PC-3 (cell line): ENCODE measurements at regions not wholly inside any gene's neighbourhood (a gene's known extent, or its start where the extent isn't known, plus 50 kb on each side); places are given as distances from the start of the nearest gene placed in this dataset.

ENCODE experiments used
- ATAC-seq: fragments of 200-7000 bp; cut with Tn5 transposase; 2 replicates; pipeline ENCODE4 v1.9.1; 2020; ENCODE audit warnings: mild to moderate bottlenecking, moderate library complexity
- BruUV-seq: library from RNA; stranded (reverse); fragments of 400-500 nt; replicated peaks from 2 replicates; lab custom pipeline; 2021; lab: Mats Ljungman, UMichigan
- CTCF ChIA-PET: fragments of 300-600 bp; sonication (Branson Sonifier 250); formaldehyde crosslinking; loops from one replicate; lab custom pipeline; 2022; ENCODE audit warnings: antibody characterized with exemption; lab: Charles Lee
- POLR2A ChIA-PET: fragments of 300-600 bp; sonication (Branson Sonifier 250); formaldehyde crosslinking; loops from one replicate; lab custom pipeline; 2022; ENCODE audit warnings: antibody characterized with exemption; ENCODE audit not compliant: unreplicated experiment; lab: Charles Lee
- DNase-seq: peaks from one replicate; pipeline ENCODE4 v3.0.0-alpha.2; 2015
- H2AFZ ChIP-seq: fragments of 300-600 bp; sonication (generic); 2 replicates; pipeline ENCODE4 v1.6.0; 2016; ENCODE audit warnings: antibody characterized with exemption, low read length
- H3F3A ChIP-seq: fragments of 300-600 bp; sonication (generic); one replicate; pipeline ENCODE4 v1.6.0; 2017; ENCODE audit warnings: antibody characterized with exemption, low read length, control low read depth, mild to moderate bottlenecking; ENCODE audit not compliant: unreplicated experiment
- H3K27ac ChIP-seq: fragments of 300-600 bp; sonication (generic); 2 replicates; pipeline ENCODE4 v1.5.1; 2016; ENCODE audit warnings: mild to moderate bottlenecking, low read length
- H3K27me3 ChIP-seq: fragments of 300-600 bp; sonication (generic); 2 replicates; pipeline ENCODE4 v1.6.1; 2016; ENCODE audit warnings: low read length, mixed read lengths
- H3K36me3 ChIP-seq: fragments of 300-600 bp; sonication (generic); 2 replicates; pipeline ENCODE4 v1.6.1; 2016; ENCODE audit warnings: low read depth, mixed run types, low read length, mixed read lengths
- H3K4me1 ChIP-seq: fragments of 300-600 bp; sonication (generic); 2 replicates; pipeline ENCODE4 v1.5.1; 2016; ENCODE audit warnings: low read length; ENCODE audit not compliant: insufficient read depth
- H3K4me2 ChIP-seq: fragments of 300-600 bp; sonication (generic); 2 replicates; pipeline ENCODE4 v1.6.0; 2016; ENCODE audit warnings: low read length
- H3K4me3 ChIP-seq: fragments of 300-600 bp; sonication (generic); 2 replicates; pipeline ENCODE4 v1.5.1; 2016; ENCODE audit warnings: mild to moderate bottlenecking, low read length, mixed read lengths
- H3K79me2 ChIP-seq: fragments of 300-600 bp; sonication (generic); 2 replicates; pipeline ENCODE4 v1.6.1; 2017; ENCODE audit warnings: low read length, mixed read lengths
- H3K9ac ChIP-seq: fragments of 300-600 bp; sonication (generic); 2 replicates; pipeline ENCODE4 v1.6.0; 2016; ENCODE audit warnings: mild to moderate bottlenecking, low read length
- H3K9me2 ChIP-seq: fragments of 300-600 bp; sonication (generic); replicated peaks from 2 replicates; pipeline ENCODE4 v1.6.1; 2016; ENCODE audit warnings: mixed run types, low read length, mixed read lengths
- H3K9me3 ChIP-seq: fragments of 300-600 bp; sonication (generic); 2 replicates; pipeline ENCODE4 v1.6.1; 2016; ENCODE audit warnings: low read length, mixed read lengths
- H4K20me1 ChIP-seq: fragments of 300-600 bp; sonication (generic); 2 replicates; pipeline ENCODE4 v1.6.1; 2016; ENCODE audit warnings: low read length, mixed read lengths
- CTCF ChIP-seq: fragments of 300-600 bp; sonication (generic); conservative IDR thresholded peaks from 2 replicates; pipeline ENCODE4 v1.5.1; 2017; ENCODE audit warnings: antibody characterized with exemption, low read depth, mild to moderate bottlenecking, low read length
- EZH2 ChIP-seq: fragments of 300-600 bp; sonication (generic); IDR thresholded peaks from one replicate; pipeline ENCODE4 v1.6.1; 2017; ENCODE audit warnings: antibody characterized with exemption, mild to moderate bottlenecking, low read length; ENCODE audit not compliant: unreplicated experiment
- EZH2phosphoT487 ChIP-seq: fragments of 300-600 bp; sonication (generic); IDR thresholded peaks from 2 replicates; pipeline ENCODE4 v1.6.1; 2018; ENCODE audit warnings: mild to moderate bottlenecking, antibody characterized with exemption, low read length, borderline replicate concordance
- intact Hi-C: fragments of 100-400 bp; cut with micrococcal nuclease; formaldehyde crosslinking; loops from 2 replicates; pipeline ENCODE4 v1.9.0; 2023

DNA sequence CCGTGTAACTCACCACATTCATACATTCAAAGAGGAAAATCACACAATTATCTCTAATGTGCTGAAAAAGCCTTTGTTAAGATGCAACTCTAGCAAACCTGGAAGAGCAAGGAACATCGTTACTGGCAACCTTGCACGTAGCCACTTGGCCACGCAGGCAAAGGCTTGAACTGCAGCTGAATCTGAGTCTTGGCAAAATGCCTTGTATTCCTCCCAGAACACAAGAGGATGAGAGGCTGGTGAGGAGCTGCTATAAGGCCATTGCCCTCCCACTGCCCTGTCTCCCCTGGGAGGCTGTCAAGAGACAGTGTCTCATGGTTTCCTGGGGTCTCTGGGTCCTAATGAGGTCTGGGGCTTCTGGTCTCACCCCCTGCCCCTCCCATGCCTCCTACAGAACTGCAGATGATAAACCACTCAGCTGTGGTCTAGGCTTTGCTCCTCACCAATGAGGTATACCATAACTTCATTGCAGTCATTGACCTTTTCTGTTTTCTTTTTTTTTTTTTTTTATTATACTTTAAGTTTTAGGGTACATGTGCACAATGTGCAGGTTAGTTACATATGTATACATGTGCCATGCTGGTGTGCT, 141.4 kb downstream of the SPP2 start:
- POLR2A ChIA-PET: interaction anchor here (0.6 kb wide), 1 partner anchor 89 kb away, joined by 5 read pairs; no protein-coding TSS in a partner anchor
- CTCF ChIA-PET: no interaction called here
- H3K9me3 ChIP-seq: no peaks in the 10 kb centered on the region
- peak; percentile 43 for DNase-seq
- H4K20me1 ChIP-seq: no peaks in the 10 kb centered on the region
- no peaks in the 10 kb centered on the region for H3K9me2 ChIP-seq
- ATAC-seq: no peak
- intact Hi-C loops: no loop called here
- no peaks in the 10 kb centered on the region for H3K79me2 ChIP-seq
- no peaks in the 10 kb centered on the region for H3F3A ChIP-seq
- 0 out of 2 replicates have a peak overlapping the region, but pooled peaks have one; percentile 63 for H2AFZ ChIP-seq
- no peaks in the 10 kb centered on the region for H3K27me3 ChIP-seq
- H3K27ac ChIP-seq: no peak overlapping the region
- H3K4me3 ChIP-seq: peak overlapping the region; percentile 2; the same call in 1 of the 2 replicates
- no TSS peak for BruUV-seq
- H3K36me3 ChIP-seq: no peaks in the 10 kb centered on the region
- H3K4me1 ChIP-seq: peaks cover 19% of the 10 kb centered on the region
- no peak overlapping the region for H3K9ac ChIP-seq
- TF ChIP-seq EZH2 (no peak), EZH2phosphoT487 (no peak), CTCF (no peak)
- peak overlapping the region; percentile 37; the same call in 1 of the 2 replicates for H3K4me2 ChIP-seq

GRCh38 chr2:234189786-234190300, 139.3 kb downstream of the SPP2 start:
- intact Hi-C loops: no loop called here
- no peak for ATAC-seq
- no TSS peak for BruUV-seq
- H3K36me3 ChIP-seq: no peaks in the 10 kb centered on the region
- H3K9me2 ChIP-seq: no peaks in the 10 kb centered on the region
- no peak overlapping the region for H3K27ac ChIP-seq
- no peak for TF ChIP-seq CTCF
- TF ChIP-seq EZH2: no peak
- peaks cover 4% of the 10 kb centered on the region for H3K4me1 ChIP-seq
- no peaks in the 10 kb centered on the region for H3F3A ChIP-seq
- no peaks in the 10 kb centered on the region for H3K9me3 ChIP-seq
- no peak overlapping the region for H3K4me2 ChIP-seq
- no peaks in the 10 kb centered on the region for H4K20me1 ChIP-seq
- no peak overlapping the region for H2AFZ ChIP-seq
- CTCF ChIA-PET: interaction anchor here (0.6 kb wide), 1 partner anchor 79 kb away, joined by 3 read pairs; no protein-coding TSS in a partner anchor
- H3K9ac ChIP-seq: no peak overlapping the region
- no peak for DNase-seq
- no peaks in the 10 kb centered on the region for H3K79me2 ChIP-seq
- no peaks in the 10 kb centered on the region for H3K27me3 ChIP-seq
- POLR2A ChIA-PET: no interaction called here
- H3K4me3 ChIP-seq: no peak overlapping the region

GRCh38 chr2:234189230-234189629, 138.7 kb downstream of the SPP2 start:
- intact Hi-C loops: no loop called here
- TF ChIP-seq EZH2phosphoT487: no peak
- TF ChIP-seq CTCF: no peak
- no peak for TF ChIP-seq EZH2
- Histone ChIP-seq H3K4me1 (no peaks in the 10 kb centered on the region; the same call in 1 of the 2 replicates), H3K4me2 (no peak overlapping the region), H3K27me3 (no peaks in the 10 kb centered on the region), H3K9ac (no peak overlapping the region), H3K9me2 (no peaks in the 10 kb centered on the region), H2AFZ (no peak overlapping the region), H3K36me3 (no peaks in the 10 kb centered on the region), H3K4me3 (no peak overlapping the region), H3K79me2 (no peaks in the 10 kb centered on the region), H3K9me3 (no peaks in the 10 kb centered on the region), H3F3A (no peaks in the 10 kb centered on the region), H4K20me1 (no peaks in the 10 kb centered on the region), H3K27ac (no peak overlapping the region)
- no peak for DNase-seq
- POLR2A ChIA-PET: no interaction called here
- CTCF ChIA-PET: interaction anchor here (0.6 kb wide), 1 partner anchor 80 kb away, joined by 3 read pairs; no protein-coding TSS in a partner anchor
- no TSS peak for BruUV-seq
- no peak for ATAC-seq
